AG08395 (cell line): ENCODE measurements at regions not wholly inside any gene's neighbourhood (a gene's known extent, or its start where the extent isn't known, plus 50 kb on each side); places are given as distances from the start of the nearest gene placed in this dataset.

Source experiments
- DNase-seq: peaks from one replicate; pipeline ENCODE4 v3.0.0; 2012; ENCODE audit warnings: mixed read lengths, low spot score

- no peak for DNase-seq
These were observed 64.8 kb upstream of the PLEKHG3 start for GRCh38 chr14:64639340-64639821.

DNA sequence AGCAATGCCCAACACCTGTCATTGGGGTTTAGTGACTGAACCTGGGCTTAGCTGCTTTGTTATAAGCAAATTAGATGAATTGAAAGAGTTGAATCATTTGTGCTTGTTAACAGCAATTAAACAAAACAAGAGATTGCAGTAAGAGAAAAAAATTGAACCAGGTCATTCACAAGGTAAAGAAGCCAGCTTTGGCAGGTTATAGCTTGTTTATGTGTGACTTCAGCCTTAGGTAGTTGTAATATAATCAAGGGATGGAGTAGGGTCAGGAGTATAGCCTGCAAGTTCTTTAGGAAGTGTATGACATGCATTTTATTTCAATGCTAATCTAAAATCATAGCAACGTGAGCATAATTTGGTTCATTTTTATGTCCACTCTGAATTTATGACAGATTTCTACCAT, 63.4 kb upstream of the PLEKHG3 start:
- no peak for DNase-seq

GRCh38 chr14:64641760-64642159, 62.5 kb upstream of the PLEKHG3 start:
- no peak for DNase-seq

DNA sequence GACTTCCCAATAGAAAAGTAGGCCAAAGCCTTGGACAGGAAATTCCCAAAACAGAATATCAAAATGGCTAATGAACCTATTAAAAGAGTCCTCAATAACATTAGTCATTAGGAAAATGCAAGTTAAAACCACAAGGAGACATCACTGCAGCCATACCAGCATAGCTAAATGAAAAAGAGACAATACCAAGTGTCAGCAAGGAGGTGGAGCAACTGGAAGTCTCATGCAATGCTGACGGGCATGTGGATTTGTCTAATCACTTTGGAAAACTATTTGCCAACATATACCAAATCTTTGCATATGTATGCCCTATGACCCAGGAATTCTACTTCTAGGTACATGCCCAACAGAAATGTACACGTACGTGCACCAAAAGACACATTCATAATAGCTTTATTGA, 60.5 kb upstream of the PLEKHG3 start:
- DNase-seq = no peak

GRCh38 chr14:64644629-64645028, 59.6 kb upstream of the PLEKHG3 start:
- DNase-seq = no peak

- DNase-seq = peak; percentile 80
These were observed 58.9 kb upstream of the PLEKHG3 start for GRCh38 chr14:64645220-64645892.

DNA sequence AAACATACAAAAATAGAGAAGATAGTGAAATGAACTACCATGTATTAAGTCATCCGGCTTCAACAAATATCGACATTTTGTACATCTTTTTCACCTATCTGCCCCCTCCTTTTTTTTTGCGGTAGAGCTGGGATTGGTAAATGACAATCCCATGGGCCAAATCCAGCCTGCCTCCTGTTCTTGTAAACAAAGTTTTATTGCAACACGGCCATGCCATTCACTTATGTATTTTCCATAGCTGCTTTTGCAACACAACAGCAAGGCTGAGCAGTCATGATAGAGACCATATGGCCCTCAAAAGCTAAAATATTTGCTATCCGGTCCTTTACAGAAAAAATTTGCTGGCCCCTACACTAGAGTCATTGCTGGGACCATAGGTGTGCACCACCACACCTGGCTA, 58.1 kb upstream of the PLEKHG3 start:
- DNase-seq = peak; percentile 17

- DNase-seq = peak; percentile 54
These were observed 54.7 kb upstream of the PLEKHG3 start for GRCh38 chr14:64649383-64649998.

- no peak for DNase-seq
These were observed 50.4 kb upstream of the PLEKHG3 start for GRCh38 chr14:64653900-64654245.

DNA sequence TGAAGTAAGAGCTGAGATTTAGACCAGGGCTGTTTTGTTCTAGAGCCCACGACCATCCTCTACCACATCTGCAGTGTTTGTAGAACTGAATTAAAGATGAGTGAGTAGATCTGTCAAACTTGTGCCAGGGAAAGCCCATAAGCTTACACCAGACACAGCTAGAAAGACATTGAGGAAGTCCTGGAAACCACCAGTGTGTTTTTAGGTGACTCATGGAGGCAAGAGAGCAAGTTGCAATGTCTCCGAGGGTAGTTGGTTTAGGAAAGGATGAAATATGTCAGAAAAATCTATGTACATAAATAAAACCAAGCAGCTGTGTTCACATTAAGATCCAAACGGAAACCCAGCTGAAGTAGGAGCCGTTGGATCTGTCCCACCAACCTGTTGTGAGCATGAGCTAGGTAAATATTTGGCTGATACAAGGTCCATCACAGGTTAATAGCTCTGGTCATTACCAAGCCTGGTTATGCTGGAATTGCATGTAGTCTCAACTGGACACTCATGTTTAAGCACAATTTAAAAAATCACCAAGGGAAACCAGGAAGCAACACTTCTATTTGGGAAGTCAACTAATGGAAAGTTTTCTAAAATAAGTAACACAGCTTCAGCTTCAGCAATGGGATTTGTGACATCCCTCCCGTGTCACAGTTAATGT, 49.9 kb upstream of the PLEKHG3 start:
- DNase-seq = peak; percentile 72
